Peyer's patch (tissue), 4 donors: ENCODE measurements at regions not wholly inside any gene's neighbourhood (a gene's known extent, or its start where the extent isn't known, plus 50 kb on each side); places are given as distances from the start of the nearest gene placed in this dataset.

Experiments
- DNase-seq, 3 donors: peaks; one replicate each; pipeline ENCODE4 v3.0.0-alpha.2; 2017 to 2019
- H3K27ac ChIP-seq, 4 donors: fragments of 200-600 bp; sonication (generic); one replicate each; pipeline ENCODE4 v1.5.1; 2016 to 2019
- H3K27me3 ChIP-seq, 2 donors: fragments of 200-600 bp; sonication (generic); one replicate each; pipeline ENCODE4 v1.5.1; 2019
- H3K36me3 ChIP-seq, 3 donors: fragments of 200-600 bp; sonication (generic); one replicate each; pipeline ENCODE4 v1.5.1; 2016 to 2019
- H3K4me1 ChIP-seq, 4 donors: fragments of 200-600 bp; sonication (generic); one replicate each; pipeline ENCODE4 v1.5.1; 2016 to 2019
- H3K4me3 ChIP-seq, 4 donors: fragments of 200-600 bp; sonication (generic); 1 replicate in 3 of 4; 2 replicates in 1 of 4; pipeline ENCODE4 v1.5.1; 2016 to 2019; ENCODE audit warnings: mild to moderate bottlenecking in 1 of 4
- H3K9me3 ChIP-seq, 4 donors: fragments of 200-600 bp; sonication (generic); one replicate each; pipeline ENCODE4 v1.5.1; 2016 to 2019; ENCODE audit warnings: mild to moderate bottlenecking in 1 of 4
- CTCF ChIP-seq, 6 experiments: fragments of 450-650 bp in 4 of 6; fragments of 200-600 bp in 2 of 6; sonication (generic) in 1 of 6; IDR thresholded peaks; one replicate each; pipeline ENCODE4 v1.5.1; 2017 to 2019; ENCODE audit warnings: antibody characterized with exemption in 6 of 6, mild to moderate bottlenecking in 3 of 6, moderate library complexity in 1 of 6
- POLR2A ChIP-seq, 2 donors: fragments of 450-650 bp; IDR thresholded peaks; one replicate each; pipeline ENCODE4 v1.5.1; 2017; ENCODE audit warnings: antibody characterized with exemption in 2 of 2, mild to moderate bottlenecking in 2 of 2, moderate library complexity in 2 of 2

GRCh38 chr3:162022911-162023310, 526.3 kb downstream of the OTOL1 start:
- Histone ChIP-seq H3K4me1 (no peaks in the 10 kb centered on the region), H3K27ac (no peak overlapping the region), H3K4me3 (no peak overlapping the region), H3K36me3 (no peaks in the 10 kb centered on the region), H3K9me3 (no peaks in the 10 kb centered on the region), H3K27me3 (no peaks in the 10 kb centered on the region)
- TF ChIP-seq POLR2A (IDR thresholded peaks at IDR 0.05) (no peak), CTCF (IDR thresholded peaks at IDR 0.05) (no peak)
- DNase-seq: no peak

DNA sequence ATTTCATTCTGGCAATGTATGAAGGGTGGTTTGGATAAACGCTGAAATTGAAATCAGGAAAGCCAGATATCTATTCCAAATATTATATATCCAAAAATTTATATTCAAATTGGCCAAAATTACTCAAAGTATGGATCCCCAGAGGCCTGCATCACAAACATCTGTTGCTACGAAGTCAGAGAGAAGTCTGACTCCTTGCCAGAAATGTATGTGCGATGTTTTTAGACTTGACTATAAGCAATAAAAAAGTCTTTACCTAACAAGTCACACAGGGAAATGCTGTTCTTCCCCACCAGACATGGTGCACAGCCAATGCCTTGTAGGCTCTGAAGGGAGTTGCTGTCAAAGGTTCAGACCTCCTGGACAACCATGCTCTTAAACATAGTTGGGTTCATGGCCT, 533.1 kb downstream of the OTOL1 start:
- TF ChIP-seq POLR2A (IDR thresholded peaks at IDR 0.05) (no peak), CTCF (IDR thresholded peaks at IDR 0.05) (no peak)
- H3K36me3 ChIP-seq: no peaks in the 10 kb centered on the region
- no peaks in the 10 kb centered on the region for H3K4me1 ChIP-seq
- no peak overlapping the region for H3K27ac ChIP-seq
- no peaks in the 10 kb centered on the region for H3K27me3 ChIP-seq
- H3K4me3 ChIP-seq: no peak overlapping the region
- H3K9me3 ChIP-seq: no peaks in the 10 kb centered on the region
- DNase-seq: no peak

- Histone ChIP-seq H3K9me3 (no peaks in the 10 kb centered on the region), H3K27ac (no peak overlapping the region), H3K27me3 (no peaks in the 10 kb centered on the region), H3K4me3 (no peak overlapping the region), H3K36me3 (no peaks in the 10 kb centered on the region), H3K4me1 (no peaks in the 10 kb centered on the region)
- no peak for DNase-seq
- TF ChIP-seq POLR2A (IDR thresholded peaks at IDR 0.05) (no peak), CTCF (IDR thresholded peaks at IDR 0.05) (no peak)
Observed at GRCh38 chr3:162034368-162034767, 537.8 kb downstream of the OTOL1 start.

GRCh38 chr3:162041622-162042021, 545.0 kb downstream of the OTOL1 start:
- Histone ChIP-seq H3K4me1 (no peaks in the 10 kb centered on the region), H3K27me3 (no peaks in the 10 kb centered on the region), H3K27ac (no peak overlapping the region), H3K4me3 (no peak overlapping the region), H3K36me3 (no peaks in the 10 kb centered on the region), H3K9me3 (no peaks in the 10 kb centered on the region)
- DNase-seq: no peak
- TF ChIP-seq CTCF (IDR thresholded peaks at IDR 0.05): no peak
- TF ChIP-seq POLR2A (IDR thresholded peaks at IDR 0.05): no peak

DNA sequence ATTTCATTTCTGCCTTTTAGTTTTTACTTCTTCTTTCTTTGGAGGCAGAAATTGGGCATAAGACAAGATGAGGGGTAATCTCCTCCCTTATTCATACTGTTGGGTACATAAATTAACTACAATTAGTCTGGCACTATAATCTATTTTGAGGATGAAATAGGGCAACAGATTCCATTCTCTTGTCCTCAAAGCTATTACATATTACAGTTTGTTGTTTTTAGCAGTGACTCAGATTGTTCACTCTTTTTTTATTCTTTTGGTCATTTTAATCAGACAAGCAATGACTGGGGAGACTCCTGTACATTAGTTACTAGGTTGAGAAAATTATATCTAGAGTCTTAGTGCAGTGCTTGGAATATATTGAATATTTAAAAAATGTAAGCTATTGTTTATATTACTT, 556.0 kb downstream of the OTOL1 start:
- no peaks in the 10 kb centered on the region for H3K4me1 ChIP-seq
- H3K9me3 ChIP-seq: no peaks in the 10 kb centered on the region
- H3K27me3 ChIP-seq: no peaks in the 10 kb centered on the region
- no peaks in the 10 kb centered on the region for H3K36me3 ChIP-seq
- no peak overlapping the region for H3K4me3 ChIP-seq
- no peak for DNase-seq
- no peak for TF ChIP-seq CTCF (IDR thresholded peaks at IDR 0.05)
- no peak for TF ChIP-seq POLR2A (IDR thresholded peaks at IDR 0.05)
- H3K27ac ChIP-seq: no peak overlapping the region

DNA sequence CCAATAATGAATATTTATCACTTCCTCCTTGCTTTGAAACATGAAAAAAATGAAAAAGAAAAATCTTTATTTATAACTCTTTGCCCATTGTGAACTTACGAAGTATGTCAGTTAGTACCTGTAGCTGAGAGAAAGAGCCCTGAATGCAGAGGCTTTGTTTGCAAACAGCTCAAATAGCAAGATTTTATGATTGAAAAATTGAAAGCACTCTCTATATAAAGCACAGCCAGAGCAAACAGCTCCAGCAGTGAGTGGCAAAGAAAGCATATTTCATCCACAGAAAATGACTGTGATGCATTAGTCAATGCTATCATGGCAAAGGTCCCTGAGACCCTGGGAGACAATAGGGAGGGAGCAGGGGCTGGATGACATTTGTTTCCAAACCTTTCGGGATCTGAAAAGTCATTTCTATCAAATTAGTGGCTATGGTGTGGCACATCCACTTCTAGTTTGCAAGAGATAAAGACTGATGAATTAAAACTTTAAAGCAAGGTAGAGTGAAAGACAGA, 576.1 kb downstream of the OTOL1 start:
- no peak overlapping the region for H3K27ac ChIP-seq
- no peaks in the 10 kb centered on the region for H3K27me3 ChIP-seq
- no peaks in the 10 kb centered on the region for H3K4me1 ChIP-seq
- no peaks in the 10 kb centered on the region for H3K9me3 ChIP-seq
- TF ChIP-seq CTCF (IDR thresholded peaks at IDR 0.05): no peak
- TF ChIP-seq POLR2A (IDR thresholded peaks at IDR 0.05): no peak
- no peaks in the 10 kb centered on the region for H3K36me3 ChIP-seq
- no peak for DNase-seq
- no peak overlapping the region for H3K4me3 ChIP-seq
